PFSK-1 (cell line): ENCODE measurements at regions not wholly inside any gene's neighbourhood (a gene's known extent, or its start where the extent isn't known, plus 50 kb on each side); places are given as distances from the start of the nearest gene placed in this dataset.

Experiments used
- FOXP2 ChIP-seq: optimal IDR thresholded peaks from 2 replicates; pipeline ENCODE3; 2011; ENCODE audit warnings: borderline replicate concordance, control low read depth, inconsistent platforms; ENCODE audit not compliant: insufficient read depth; ENCODE audit errors: extremely low read length, extremely low read depth
- POLR2AphosphoS5 ChIP-seq: IDR thresholded peaks from 2 replicates; pipeline ENCODE4 v1.6.1; 2012; ENCODE audit warnings: low read depth, mild to moderate bottlenecking, control low read depth, low read length, moderate library complexity
- REST ChIP-seq, 2 experiments: IDR thresholded peaks; 2 replicates each; pipeline versions ENCODE4 v1.6.1 to v1.8.0; 2011 to 2012; ENCODE audit warnings: low read depth in 2 of 2, low read length in 2 of 2, control low read depth in 1 of 2, inconsistent platforms in 1 of 2, mild to moderate bottlenecking in 1 of 2, moderate library complexity in 1 of 2; ENCODE audit not compliant: insufficient read depth in 1 of 2
- SIN3A ChIP-seq: IDR thresholded peaks from 2 replicates; pipeline ENCODE4 v1.6.1; 2012; ENCODE audit warnings: mild to moderate bottlenecking, low read length, moderate library complexity, borderline replicate concordance; ENCODE audit not compliant: insufficient read depth
- TAF1 ChIP-seq: IDR thresholded peaks from 2 replicates; pipeline ENCODE4 v1.6.1; 2012; ENCODE audit warnings: low read length, control low read depth, borderline replicate concordance; ENCODE audit not compliant: insufficient read depth

- no peak for TF ChIP-seq REST (IDR thresholded peaks at IDR 0.05; ENCODE audit: insufficient read depth in 1 of 2, low read depth in 2 of 2, low read length in 2 of 2)
- TF ChIP-seq TAF1 = no peak
- no peak for TF ChIP-seq SIN3A
- TF ChIP-seq POLR2AphosphoS5 = no peak
- no peak for TF ChIP-seq FOXP2
Observed at GRCh38 chr12:127752802-127753201, 514.2 kb upstream of the TMEM132C start.
